GM12864 (cell line): ENCODE measurements at regions not wholly inside any gene's neighbourhood (a gene's known extent, or its start where the extent isn't known, plus 50 kb on each side); places are given as distances from the start of the nearest gene placed in this dataset.
"Not testable (repeated sequence)": the region's sequence is repeated elsewhere in the genome, so short reads cannot be mapped to it uniquely, and the experiment has no call there.

Source experiments
- DNase-seq: peaks from one replicate; pipeline ENCODE4 v3.0.0-alpha.2; 2011; ENCODE audit warnings: low read depth
- H3K4me3 ChIP-seq: 2 replicates; pipeline ENCODE4 v1.5.1; 2011; ENCODE audit warnings: mild to moderate bottlenecking, low read depth, low read length, control low read depth
- CTCF ChIP-seq: IDR thresholded peaks from 2 replicates; pipeline ENCODE4 v1.5.1; 2011; ENCODE audit warnings: low read depth, mild to moderate bottlenecking, moderate library complexity, low read length, control low read depth, inconsistent platforms; ENCODE audit errors: missing control alignments

- no peak for TF ChIP-seq CTCF
Observed at GRCh38 chr5:154540600-154540999, 62.6 kb upstream of the HAND1 start.

GRCh38 chr5:154538492-154538891 lies 60.5 kb upstream of the HAND1 start:
- TF ChIP-seq CTCF, result no peak
- no peak overlapping the region for H3K4me3 ChIP-seq
- no peak for DNase-seq

More at GRCh38 chr5:154540600-154540999, 62.6 kb upstream of the HAND1 start:
- DNase-seq, result no peak
- no peak overlapping the region for H3K4me3 ChIP-seq

GRCh38 chr5:154536439-154536838 lies 58.4 kb upstream of the HAND1 start:
- DNase-seq, H3K4me3 ChIP-seq: not testable (repeated sequence)

- no peak overlapping the region for H3K4me3 ChIP-seq
- no peak for DNase-seq
- no peak for TF ChIP-seq CTCF
Observed at GRCh38 chr5:154535535-154535934, 57.5 kb upstream of the HAND1 start.

GRCh38 chr5:154534457-154535050 lies 56.5 kb upstream of the HAND1 start:
- no peak for DNase-seq
- TF ChIP-seq CTCF, result no peak
- H3K4me3 ChIP-seq, result no peak overlapping the region

GRCh38 chr5:154529282-154529681 lies 51.3 kb upstream of the HAND1 start:
- TF ChIP-seq CTCF, result no peak
- H3K4me3 ChIP-seq, result no peak overlapping the region
- no peak for DNase-seq

GRCh38 chr5:154528005-154528594 lies 50.1 kb upstream of the HAND1 start:
- no peak overlapping the region for H3K4me3 ChIP-seq
- no peak for DNase-seq
- TF ChIP-seq CTCF, result no peak
